ENCODE measurements at regions not wholly inside any gene's neighbourhood (a gene's known extent, or its start where the extent isn't known, plus 50 kb on each side); places are given as distances from the start of the nearest gene placed in this dataset.

GRCh38 chr2:10228611-10229365 lies 73.9 kb upstream of the HPCAL1 start:
- no peak for TF ChIP-seq JUND (IDR thresholded peaks at IDR 0.05)
- no peak for TF ChIP-seq MAX (IDR thresholded peaks at IDR 0.05)
- TF ChIP-seq EZH2 (IDR thresholded peaks at IDR 0.05): no peak
- no peak for TF ChIP-seq SRF (IDR thresholded peaks at IDR 0.05; ENCODE audit: low read depth)
- TF ChIP-seq CTCF (IDR thresholded peaks at IDR 0.05 in 2 of 3, conservative IDR thresholded peaks at IDR 0.05 in 1 of 3; ENCODE audit: borderline replicate concordance in 1 of 3, insufficient read depth in 1 of 3, low read depth in 2 of 3, low read length in 2 of 3): no peak
- no peak for TF ChIP-seq POLR2A (IDR thresholded peaks at IDR 0.05; ENCODE audit: borderline replicate concordance, extremely low read depth, insufficient read depth, insufficient read length)
- no peak for TF ChIP-seq FOSL1 (IDR thresholded peaks at IDR 0.05; ENCODE audit: low read depth)
- DNase-seq (ENCODE audit: low read depth, low spot score): no peak
- POLR2A ChIA-PET: no interaction called here
- Histone ChIP-seq H3K9ac (ENCODE audit: low read length) (no peak overlapping the region), H3K27ac (ENCODE audit: low read depth, low read length) (no peak overlapping the region), H3K36me3 (ENCODE audit: control insufficient read depth in 1 of 2, insufficient read depth in 2 of 2, low read length in 2 of 2) (no peaks in the 10 kb centered on the region), H2AFZ (ENCODE audit: low read depth, low read length, poor library complexity, severe bottlenecking) (no peak overlapping the region), H3K9me3 (ENCODE audit: control insufficient read depth in 1 of 2, insufficient read depth in 1 of 2, low read depth in 1 of 2, low read length in 2 of 2) (no peaks in the 10 kb centered on the region), H3K4me1 (ENCODE audit: control insufficient read depth in 1 of 2, insufficient read depth in 2 of 2, low read length in 2 of 2) (no peaks in the 10 kb centered on the region), H3K4me2 (ENCODE audit: low read length) (no peak overlapping the region), H3K79me2 (ENCODE audit: insufficient read depth, low read length) (no peaks in the 10 kb centered on the region), H3K4me3 (replicated peaks in 1 of 2; ENCODE audit: low read depth in 1 of 2, low read length in 2 of 2) (no peak overlapping the region), H4K20me1 (ENCODE audit: insufficient read depth) (no peaks in the 10 kb centered on the region), H3K27me3 (ENCODE audit: insufficient read depth, low read length) (no peaks in the 10 kb centered on the region), H3K9me2 (ENCODE audit: insufficient read depth) (no peaks in the 10 kb centered on the region)
- CTCF ChIA-PET: no interaction called here
- RAD21 ChIA-PET (ENCODE audit: low non-redundant PET in 1 of 2, low total read pairs in 2 of 2, uncharacterized antibody in 2 of 2, unreplicated experiment in 2 of 2): no interaction called here
- intact Hi-C loops (cut with micrococcal nuclease): no loop called here
- BruUV-seq (replicated peaks): no TSS peak
- no peak for ATAC-seq

GRCh38 chr2:10229462-10230099 lies 73.1 kb upstream of the HPCAL1 start:
- no TSS peak for BruUV-seq (replicated peaks)
- Histone ChIP-seq H3K9me3 (ENCODE audit: control insufficient read depth in 1 of 2, insufficient read depth in 1 of 2, low read depth in 1 of 2, low read length in 2 of 2) (no peaks in the 10 kb centered on the region), H4K20me1 (ENCODE audit: insufficient read depth) (no peaks in the 10 kb centered on the region), H3K27me3 (ENCODE audit: insufficient read depth, low read length) (no peaks in the 10 kb centered on the region), H3K4me1 (ENCODE audit: control insufficient read depth in 1 of 2, insufficient read depth in 2 of 2, low read length in 2 of 2) (no peaks in the 10 kb centered on the region), H3K79me2 (ENCODE audit: insufficient read depth, low read length) (no peaks in the 10 kb centered on the region), H3K9ac (ENCODE audit: low read length) (no peak overlapping the region), H2AFZ (ENCODE audit: low read depth, low read length, poor library complexity, severe bottlenecking) (no peak overlapping the region), H3K4me2 (ENCODE audit: low read length) (no peak overlapping the region), H3K36me3 (ENCODE audit: control insufficient read depth in 1 of 2, insufficient read depth in 2 of 2, low read length in 2 of 2) (no peaks in the 10 kb centered on the region), H3K27ac (ENCODE audit: low read depth, low read length) (no peak overlapping the region), H3K4me3 (replicated peaks in 1 of 2; ENCODE audit: low read depth in 1 of 2, low read length in 2 of 2) (no peak overlapping the region), H3K9me2 (ENCODE audit: insufficient read depth) (no peaks in the 10 kb centered on the region)
- ChIA-PET RAD21 (ENCODE audit: low non-redundant PET in 1 of 2, low total read pairs in 2 of 2, uncharacterized antibody in 2 of 2, unreplicated experiment in 2 of 2) (no interaction called here), POLR2A (no interaction called here), CTCF (no interaction called here)
- intact Hi-C loops (cut with micrococcal nuclease): no loop called here
- DNase-seq (ENCODE audit: low read depth, low spot score) (no peak), ATAC-seq (no peak)
- TF ChIP-seq FOSL1 (IDR thresholded peaks at IDR 0.05; ENCODE audit: low read depth) (no peak), REST (IDR thresholded peaks at IDR 0.05; ENCODE audit: low read depth) (no peak), JUND (IDR thresholded peaks at IDR 0.05) (no peak), CEBPB (IDR thresholded peaks at IDR 0.05; ENCODE audit: low read depth) (no peak), RAD21 (IDR thresholded peaks at IDR 0.05; ENCODE audit: low read depth) (no peak), EZH2 (IDR thresholded peaks at IDR 0.05) (no peak), SIN3A (IDR thresholded peaks at IDR 0.05; ENCODE audit: low read depth) (no peak), EGR1 (IDR thresholded peaks at IDR 0.05; ENCODE audit: low read depth) (no peak), EZH2phosphoT487 (IDR thresholded peaks at IDR 0.05; ENCODE audit: borderline replicate concordance) (no peak), TCF7L2 (IDR thresholded peaks at IDR 0.05; ENCODE audit: borderline replicate concordance, extremely low read depth, insufficient read depth, insufficient read length) (no peak), ZFX (IDR thresholded peaks at IDR 0.05) (no peak), MAX (IDR thresholded peaks at IDR 0.05) (no peak)
